Keratinocyte (primary cell): ENCODE measurements at regions not wholly inside any gene's neighbourhood (a gene's known extent, or its start where the extent isn't known, plus 50 kb on each side); places are given as distances from the start of the nearest gene placed in this dataset.

Experiments used
- CTCF ChIP-seq, 3 experiments: IDR thresholded peaks in 1 of 3; conservative IDR thresholded peaks in 1 of 3; optimal IDR thresholded peaks in 1 of 3; 2 replicates in 2 of 3; 3 replicates in 1 of 3; pipeline versions ENCODE3 to v1.5.1; 2011; ENCODE audit warnings: low read length in 3 of 3, mild to moderate bottlenecking in 3 of 3, moderate library complexity in 2 of 3, control low read depth in 1 of 3, inconsistent platforms in 1 of 3; ENCODE audit not compliant: insufficient read depth in 2 of 3; ENCODE audit errors: extremely low read depth in 1 of 3
- EZH2 ChIP-seq: IDR thresholded peaks from one replicate; pipeline ENCODE4 v1.6.1; 2012; ENCODE audit warnings: inconsistent platforms, mild to moderate bottlenecking, low read length, moderate library complexity

- TF ChIP-seq CTCF (optimal IDR thresholded peaks at IDR 0.05 in 1 of 3, IDR thresholded peaks at IDR 0.05 in 1 of 3, conservative IDR thresholded peaks at IDR 0.05 in 1 of 3; ENCODE audit: extremely low read depth in 1 of 3, insufficient read depth in 2 of 3, low read length in 3 of 3) (no peak), EZH2 (no peak)
Measured at GRCh38 chr1:66434096-66434495, 99.9 kb upstream of the SGIP1 start.
